UCSD-AML1 (cell line): ENCODE measurements at regions not wholly inside any gene's neighbourhood (a gene's known extent, or its start where the extent isn't known, plus 50 kb on each side); places are given as distances from the start of the nearest gene placed in this dataset.
"Not testable (repeated sequence)": the region's sequence is repeated elsewhere in the genome, so short reads cannot be mapped to it uniquely, and the experiment has no call there.

Experiments
- DNase-seq: peaks from one replicate; lab custom pipeline; 2025; ENCODE audit not compliant: unreplicated experiment; lab: John Stamatoyannopoulos, UW

- DNase-seq = no peak
Observed at GRCh38 chr5:100693481-100693880, 158.3 kb downstream of the FAM174A start.

GRCh38 chr5:100694100-100694499 is 158.9 kb downstream of the FAM174A start:
- no peak for DNase-seq

GRCh38 chr5:100697970-100698369 is 162.8 kb downstream of the FAM174A start:
- no peak for DNase-seq

- no peak for DNase-seq
Observed at GRCh38 chr5:100706776-100707175, 171.6 kb downstream of the FAM174A start.

- DNase-seq = no peak
Observed at GRCh38 chr5:100708645-100709171, 173.5 kb downstream of the FAM174A start.

GRCh38 chr5:100709771-100710170 is 174.6 kb downstream of the FAM174A start:
- no peak for DNase-seq

- DNase-seq = not testable (repeated sequence)
Observed at GRCh38 chr5:100714780-100715179, 179.6 kb downstream of the FAM174A start.

- DNase-seq = no peak
Observed at GRCh38 chr5:100722657-100723056, 180.4 kb downstream of the ST8SIA4 start.

GRCh38 chr5:100723229-100723628 is 179.9 kb downstream of the ST8SIA4 start:
- DNase-seq = no peak

GRCh38 chr5:100726116-100726515 is 177.0 kb downstream of the ST8SIA4 start:
- no peak for DNase-seq

- peak; percentile 5 for DNase-seq
Observed at GRCh38 chr5:100731768-100732167, 171.3 kb downstream of the ST8SIA4 start.

GRCh38 chr5:100746730-100747129 is 156.4 kb downstream of the ST8SIA4 start:
- DNase-seq = peak; percentile 11

- DNase-seq = no peak
Observed at GRCh38 chr5:100749771-100750284, 153.3 kb downstream of the ST8SIA4 start.

- DNase-seq = no peak
Observed at GRCh38 chr5:100755435-100755834, 147.6 kb downstream of the ST8SIA4 start.
